ENCODE measurements at regions not wholly inside any gene's neighbourhood (a gene's known extent, or its start where the extent isn't known, plus 50 kb on each side); places are given as distances from the start of the nearest gene placed in this dataset.

- Mint-ChIP-seq H3K9me3 (peaks cover 8 to 10% of the 10 kb centered on the region in 2 donors), H3K36me3 (no peaks in the 10 kb centered on the region), H3K27ac (no peak overlapping the region)
- ATAC-seq (no peak), DNase-seq (ENCODE audit: low spot score in 2 of 2) (no peak)
These were observed 604.4 kb downstream of the TDRD15 start for GRCh38 chr2:21728133-21728532.

DNA sequence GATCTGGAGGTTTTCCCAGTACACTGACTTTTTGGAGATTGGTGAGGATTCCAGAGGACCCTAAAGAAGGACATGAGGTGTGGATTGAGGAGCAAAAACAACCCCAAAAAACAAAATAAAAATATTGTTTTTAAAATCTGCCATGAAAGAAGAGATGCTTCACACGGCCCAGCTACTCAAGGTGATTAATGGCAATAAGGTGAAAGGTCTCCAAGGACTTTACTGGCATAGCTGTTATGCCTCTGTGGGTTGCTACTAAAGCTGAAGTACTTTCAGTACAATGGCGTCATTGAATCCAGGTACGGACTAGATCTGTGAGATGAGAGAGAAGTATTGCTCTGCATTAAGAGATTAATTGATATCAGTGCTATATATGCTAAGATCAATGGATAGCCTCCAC is 606.4 kb downstream of the TDRD15 start:
- Mint-ChIP-seq H3K36me3 (no peaks in the 10 kb centered on the region), H3K9me3 (peaks cover 3 to 8% of the 10 kb centered on the region in 2 donors), H3K27ac (no peak overlapping the region)
- ATAC-seq (no peak), DNase-seq (ENCODE audit: low spot score in 2 of 2) (no peak)

DNA sequence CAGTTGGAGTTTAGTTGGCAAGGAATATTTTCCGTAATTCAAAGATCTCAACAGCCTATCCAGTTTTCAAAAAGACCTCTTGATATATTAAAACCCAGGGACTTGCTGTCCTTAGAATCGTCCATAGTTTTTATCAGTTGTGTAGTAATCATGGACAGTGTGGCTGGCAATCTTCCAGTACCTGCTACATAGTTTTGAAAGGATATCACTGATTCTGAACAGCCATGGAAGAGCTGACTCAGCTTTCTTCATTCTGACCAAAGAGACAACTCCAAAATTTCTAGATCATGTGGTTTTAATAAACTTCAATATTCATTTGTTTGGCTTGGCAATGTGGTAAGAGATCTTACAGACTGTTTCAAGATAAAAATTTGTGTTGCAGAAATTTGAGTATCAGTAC is 616.7 kb downstream of the TDRD15 start:
- DNase-seq (ENCODE audit: low spot score in 2 of 2), result no peak
- no peak overlapping the region for H3K27ac Mint-ChIP-seq
- no peaks in the 10 kb centered on the region for H3K36me3 Mint-ChIP-seq
- H3K9me3 Mint-ChIP-seq, result peaks cover 13 to 20% of the 10 kb centered on the region in 2 donors
- no peak for ATAC-seq

GRCh38 chr2:21746499-21746898 is 622.7 kb downstream of the TDRD15 start:
- H3K27ac Mint-ChIP-seq, result no peak overlapping the region
- ATAC-seq (no peak), DNase-seq (ENCODE audit: low spot score in 2 of 2) (no peak)
- peaks cover 18 to 22% of the 10 kb centered on the region in 2 donors for H3K9me3 Mint-ChIP-seq
- no peaks in the 10 kb centered on the region for H3K36me3 Mint-ChIP-seq

DNA sequence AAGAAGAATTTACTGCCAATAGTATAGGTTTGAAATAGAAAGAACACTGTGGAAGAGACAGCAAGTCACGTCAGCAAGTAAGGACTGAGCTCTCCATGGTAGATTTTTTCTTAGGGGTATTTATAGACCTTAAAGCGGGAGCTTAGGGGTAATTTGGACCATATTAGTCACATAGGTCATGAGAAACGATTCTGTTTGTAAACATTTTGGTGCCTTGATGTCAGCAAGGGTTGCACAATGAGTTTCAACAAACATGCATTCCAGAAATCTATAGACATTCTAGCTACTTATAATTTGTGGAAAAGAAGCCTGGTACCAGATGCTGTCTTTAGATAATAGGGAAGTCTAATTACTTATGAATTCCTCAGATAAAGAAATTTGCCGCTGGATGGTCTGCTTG is 624.7 kb downstream of the TDRD15 start:
- ATAC-seq (no peak), DNase-seq (ENCODE audit: low spot score in 2 of 2) (no peak)
- Mint-ChIP-seq H3K9me3 (peaks cover 14 to 22% of the 10 kb centered on the region in 2 donors), H3K36me3 (no peaks in the 10 kb centered on the region), H3K27ac (no peak overlapping the region)

DNA sequence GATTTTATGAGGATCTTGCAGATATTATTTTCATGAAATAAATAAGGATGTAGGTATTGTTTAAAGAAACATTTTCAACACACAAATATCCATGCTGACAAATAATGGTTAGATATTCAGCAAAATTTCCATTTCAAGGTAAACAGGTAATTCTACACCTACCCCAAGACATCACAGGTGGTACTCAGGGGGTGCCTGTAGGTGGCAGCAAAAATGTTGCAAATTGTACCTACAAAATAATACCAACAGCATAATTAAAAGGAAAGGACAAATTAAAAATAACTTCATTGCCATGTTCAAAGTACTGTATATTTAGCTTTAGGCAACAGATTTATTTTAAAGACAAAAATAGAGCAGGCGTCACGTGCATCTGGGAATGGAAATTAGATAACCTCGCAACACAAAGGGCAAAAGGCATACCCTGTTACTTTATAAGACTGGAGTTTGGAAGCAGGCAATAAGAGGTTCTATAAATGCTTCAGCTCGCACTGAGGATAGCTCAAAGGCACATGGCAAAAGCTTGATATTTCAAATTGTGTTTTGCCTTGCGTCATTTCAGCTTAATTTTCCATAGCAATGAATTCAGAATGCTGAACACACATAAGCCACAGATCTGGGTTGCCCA is 630.5 kb downstream of the TDRD15 start:
- no peak overlapping the region for H3K27ac Mint-ChIP-seq
- DNase-seq (ENCODE audit: low spot score in 2 of 2) (no peak), ATAC-seq (no peak)
- H3K9me3 Mint-ChIP-seq, result peaks cover 14% of the 10 kb centered on the region in 2 donors
- H3K36me3 Mint-ChIP-seq, result no peaks in the 10 kb centered on the region

DNA sequence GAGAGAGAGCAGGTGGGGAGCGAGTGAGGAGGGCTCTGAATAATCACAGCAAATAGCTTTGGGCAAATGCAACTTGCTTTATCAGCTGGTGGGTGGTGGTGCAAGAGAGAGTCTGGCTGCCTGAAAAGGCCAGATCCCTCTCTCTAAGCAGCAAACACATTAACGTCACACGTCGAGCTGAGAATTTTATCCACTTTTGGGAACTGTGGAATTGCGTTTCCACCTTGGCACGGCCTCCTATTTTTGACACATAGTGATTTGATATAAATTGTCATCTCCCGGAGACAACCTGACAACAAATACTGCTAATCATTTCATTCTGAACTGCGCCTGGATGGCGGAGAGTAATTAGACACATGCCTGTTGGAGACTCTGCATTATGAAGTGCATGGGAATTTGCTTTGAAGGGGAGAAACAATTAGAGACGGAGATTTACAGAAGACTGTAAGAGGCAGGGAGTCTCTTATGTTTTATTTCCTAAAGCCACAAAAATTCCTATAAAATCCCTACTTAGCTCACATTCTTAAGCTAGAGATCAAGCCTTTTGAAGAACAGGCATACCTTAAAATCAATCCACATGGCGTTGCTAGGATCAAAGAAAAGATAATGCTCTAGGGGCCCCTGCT is 634.1 kb downstream of the TDRD15 start:
- Mint-ChIP-seq H3K36me3 (no peaks in the 10 kb centered on the region), H3K27ac (no peak overlapping the region), H3K9me3 (peaks cover 17 to 18% of the 10 kb centered on the region in 2 donors)
- ATAC-seq (no peak), DNase-seq (ENCODE audit: low spot score in 2 of 2) (no peak)

DNA sequence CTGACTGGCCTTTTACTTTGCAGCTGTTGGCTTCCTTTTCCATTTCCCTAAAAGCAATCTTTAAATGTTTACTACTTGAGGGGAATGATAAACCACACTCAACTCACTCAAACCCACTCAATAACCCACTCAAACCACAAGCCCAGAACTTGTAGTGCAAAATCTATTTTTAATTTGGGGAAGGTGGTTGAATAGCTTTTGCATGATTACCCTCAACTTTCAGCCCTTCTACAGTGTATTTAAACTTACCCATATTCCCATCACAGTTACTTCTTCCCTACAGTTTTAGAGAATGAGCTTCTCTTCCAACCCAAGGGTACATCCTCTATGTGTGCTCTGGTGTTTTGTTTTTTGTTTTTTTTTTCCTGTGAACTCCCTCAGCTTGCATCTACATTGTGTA is 636.1 kb downstream of the TDRD15 start:
- no peak overlapping the region for H3K27ac Mint-ChIP-seq
- ATAC-seq (no peak), DNase-seq (ENCODE audit: low spot score in 2 of 2) (no peak)
- H3K9me3 Mint-ChIP-seq, result peaks cover 10 to 17% of the 10 kb centered on the region in 2 donors
- H3K36me3 Mint-ChIP-seq, result no peaks in the 10 kb centered on the region

- Mint-ChIP-seq H3K27ac (no peak overlapping the region), H3K9me3 (peaks cover 10 to 17% of the 10 kb centered on the region in 2 donors), H3K36me3 (no peaks in the 10 kb centered on the region)
- DNase-seq (ENCODE audit: low spot score in 2 of 2) (no peak), ATAC-seq (no peak)
These were observed 637.6 kb downstream of the TDRD15 start for GRCh38 chr2:21761361-21761760.

GRCh38 chr2:21763501-21763900 is 639.7 kb downstream of the TDRD15 start:
- no peak for DNase-seq (ENCODE audit: low spot score in 2 of 2)
- Mint-ChIP-seq H3K9me3 (peaks cover 10% of the 10 kb centered on the region in 2 donors), H3K36me3 (no peaks in the 10 kb centered on the region), H3K27ac (no peak overlapping the region)
- no peak for ATAC-seq

GRCh38 chr2:21770787-21771186 is 647.0 kb downstream of the TDRD15 start:
- H3K9me3 Mint-ChIP-seq, result peaks cover 0 to 4% of the 10 kb centered on the region in 2 donors

DNA sequence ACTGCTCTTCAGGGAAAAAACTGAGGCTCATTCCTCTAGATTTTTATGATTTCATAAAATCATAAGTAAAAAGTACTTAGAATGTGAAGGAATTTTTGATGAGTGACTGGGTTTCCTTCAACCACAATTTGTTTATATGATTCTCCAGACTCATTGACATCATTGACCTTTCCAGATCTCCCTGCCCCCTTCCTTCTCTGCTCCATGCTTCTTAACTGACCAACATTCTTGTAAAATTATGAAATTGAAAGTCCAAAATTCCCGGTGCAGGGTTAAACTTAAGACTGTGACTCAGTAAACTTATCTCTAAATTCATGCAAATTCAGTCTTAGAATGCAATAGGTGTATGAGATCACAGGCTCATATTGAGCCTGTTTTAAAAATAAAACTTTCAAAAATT is 648.9 kb downstream of the TDRD15 start:
- Mint-ChIP-seq H3K27ac (no peak overlapping the region), H3K36me3 (no peaks in the 10 kb centered on the region), H3K9me3 (peaks cover 0 to 4% of the 10 kb centered on the region in 2 donors)
- no peak for DNase-seq (ENCODE audit: low spot score in 2 of 2)
- no peak for ATAC-seq

More at GRCh38 chr2:21770787-21771186, 647.0 kb downstream of the TDRD15 start:
- no peaks in the 10 kb centered on the region for H3K36me3 Mint-ChIP-seq
- no peak overlapping the region for H3K27ac Mint-ChIP-seq
- DNase-seq (ENCODE audit: low spot score in 2 of 2) (no peak), ATAC-seq (no peak)

DNA sequence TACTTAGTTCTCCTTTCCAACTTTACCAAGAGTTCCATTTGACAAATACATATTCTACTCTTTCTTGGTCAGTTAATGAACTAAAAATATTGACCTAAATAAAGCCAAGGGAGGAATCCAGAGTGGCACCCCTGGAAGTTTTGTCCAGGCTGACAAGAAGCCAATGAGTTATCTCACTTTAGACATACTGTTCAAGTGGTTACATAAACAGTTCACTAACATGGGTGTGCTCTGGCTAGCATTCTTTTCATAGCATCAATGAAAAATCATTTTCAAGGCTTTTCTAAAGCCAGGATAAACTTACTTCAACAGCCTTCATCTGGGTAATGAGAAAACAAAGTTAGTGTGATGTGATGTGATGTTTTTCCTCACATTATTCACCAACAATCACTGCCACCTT is 649.4 kb downstream of the TDRD15 start:
- DNase-seq (ENCODE audit: low spot score in 2 of 2) (no peak), ATAC-seq (no peak)
- H3K27ac Mint-ChIP-seq, result no peak overlapping the region
- no peaks in the 10 kb centered on the region for H3K36me3 Mint-ChIP-seq
- peaks cover 0 to 8% of the 10 kb centered on the region in 2 donors for H3K9me3 Mint-ChIP-seq

- peaks cover 0 to 8% of the 10 kb centered on the region in 2 donors for H3K9me3 Mint-ChIP-seq
- no peak overlapping the region for H3K27ac Mint-ChIP-seq
- H3K36me3 Mint-ChIP-seq, result no peaks in the 10 kb centered on the region
- no peak for DNase-seq (ENCODE audit: low spot score in 2 of 2)
- ATAC-seq, result no peak
These were observed 651.1 kb downstream of the TDRD15 start for GRCh38 chr2:21774691-21775368.

- Mint-ChIP-seq H3K27ac (no peak overlapping the region), H3K36me3 (no peaks in the 10 kb centered on the region), H3K9me3 (peaks cover 7 to 16% of the 10 kb centered on the region in 2 donors)
- ATAC-seq (no peak), DNase-seq (ENCODE audit: low spot score in 2 of 2) (no peak)
These were observed 656.0 kb downstream of the TDRD15 start for GRCh38 chr2:21779786-21780185.

DNA sequence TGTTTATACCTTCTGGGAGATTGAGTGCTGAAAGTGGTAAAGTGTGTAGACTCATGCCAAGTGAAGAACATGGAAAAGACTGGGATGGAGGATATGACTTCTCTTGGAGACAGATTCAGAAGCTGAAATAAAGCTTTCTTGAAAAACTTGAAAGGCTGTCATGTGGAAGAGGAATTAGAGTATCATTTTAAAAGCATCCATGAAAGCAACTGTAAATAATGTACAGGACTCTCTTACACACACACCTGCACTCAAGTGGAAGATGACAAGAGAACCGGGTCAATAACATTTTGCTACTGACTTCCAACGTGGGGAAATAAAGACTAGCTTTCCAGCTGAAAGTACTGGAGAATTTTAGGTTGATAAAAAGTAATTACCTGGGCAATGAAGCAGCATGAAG is 658.2 kb downstream of the TDRD15 start:
- DNase-seq (ENCODE audit: low spot score in 2 of 2) (no peak), ATAC-seq (no peak)
- Mint-ChIP-seq H3K36me3 (no peaks in the 10 kb centered on the region), H3K27ac (no peak overlapping the region), H3K9me3 (peaks cover 14 to 16% of the 10 kb centered on the region in 2 donors)

- no peak overlapping the region for H3K27ac Mint-ChIP-seq
- DNase-seq (ENCODE audit: low spot score in 2 of 2), result no peak
- no peaks in the 10 kb centered on the region for H3K36me3 Mint-ChIP-seq
- H3K9me3 Mint-ChIP-seq, result peaks cover 14% of the 10 kb centered on the region in 2 donors
- no peak for ATAC-seq
These were observed 659.1 kb downstream of the TDRD15 start for GRCh38 chr2:21782866-21783265.

DNA sequence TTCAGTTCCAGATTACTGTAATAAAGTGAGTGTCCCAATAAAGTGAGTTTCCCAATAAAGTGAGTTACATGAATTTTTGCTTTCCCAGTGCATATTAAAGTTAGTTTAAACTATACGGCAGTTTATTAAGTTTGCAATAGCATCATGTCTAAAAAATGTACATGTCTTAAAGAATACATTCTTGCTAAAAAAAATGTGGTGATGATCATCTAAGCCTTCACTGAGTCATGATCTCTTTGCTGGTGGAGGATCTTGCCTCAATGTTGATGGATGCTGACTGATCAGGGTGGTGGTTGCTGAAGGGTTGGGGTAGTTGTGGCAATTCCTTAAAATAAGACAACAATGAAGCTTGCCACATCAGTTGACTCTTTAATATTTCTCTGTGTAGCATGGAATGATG is 664.2 kb downstream of the TDRD15 start:
- Mint-ChIP-seq H3K36me3 (no peaks in the 10 kb centered on the region), H3K9me3 (peaks cover 18 to 22% of the 10 kb centered on the region in 2 donors), H3K27ac (no peak overlapping the region)
- DNase-seq (ENCODE audit: low spot score in 2 of 2) (no peak), ATAC-seq (no peak)

Data from activated naive CD4-positive, alpha-beta T cell treated with anti-CD3 and anti-CD28 coated beads, Interleukin-2, amount 50 U/mL, for 72 hours (primary cell).